ENCODE measurements at regions not wholly inside any gene's neighbourhood (a gene's known extent, or its start where the extent isn't known, plus 50 kb on each side); places are given as distances from the start of the nearest gene placed in this dataset.

DNA sequence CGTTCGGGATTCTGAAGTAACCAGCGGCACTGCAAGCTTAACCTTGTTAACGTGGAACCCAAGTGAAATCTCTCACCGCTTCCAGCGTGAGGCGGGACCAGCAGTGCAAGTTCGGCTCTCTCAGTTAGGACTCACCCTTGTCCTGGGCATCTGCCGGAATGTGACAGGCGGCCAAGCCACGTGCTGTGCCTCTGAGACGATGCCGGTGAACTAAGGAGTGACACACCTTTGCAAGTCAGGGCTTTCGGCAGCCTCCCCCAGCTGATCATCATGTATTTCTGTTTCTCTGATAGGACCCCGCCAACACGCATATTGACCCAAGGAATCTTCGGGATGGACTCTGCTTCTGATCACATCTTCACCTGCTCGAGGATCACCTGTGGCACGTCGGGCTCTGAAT lies 415.0 kb upstream of the IRX1 start:
- H3K4me2 ChIP-seq = no peak overlapping the region
- TF ChIP-seq, protein P1, sequence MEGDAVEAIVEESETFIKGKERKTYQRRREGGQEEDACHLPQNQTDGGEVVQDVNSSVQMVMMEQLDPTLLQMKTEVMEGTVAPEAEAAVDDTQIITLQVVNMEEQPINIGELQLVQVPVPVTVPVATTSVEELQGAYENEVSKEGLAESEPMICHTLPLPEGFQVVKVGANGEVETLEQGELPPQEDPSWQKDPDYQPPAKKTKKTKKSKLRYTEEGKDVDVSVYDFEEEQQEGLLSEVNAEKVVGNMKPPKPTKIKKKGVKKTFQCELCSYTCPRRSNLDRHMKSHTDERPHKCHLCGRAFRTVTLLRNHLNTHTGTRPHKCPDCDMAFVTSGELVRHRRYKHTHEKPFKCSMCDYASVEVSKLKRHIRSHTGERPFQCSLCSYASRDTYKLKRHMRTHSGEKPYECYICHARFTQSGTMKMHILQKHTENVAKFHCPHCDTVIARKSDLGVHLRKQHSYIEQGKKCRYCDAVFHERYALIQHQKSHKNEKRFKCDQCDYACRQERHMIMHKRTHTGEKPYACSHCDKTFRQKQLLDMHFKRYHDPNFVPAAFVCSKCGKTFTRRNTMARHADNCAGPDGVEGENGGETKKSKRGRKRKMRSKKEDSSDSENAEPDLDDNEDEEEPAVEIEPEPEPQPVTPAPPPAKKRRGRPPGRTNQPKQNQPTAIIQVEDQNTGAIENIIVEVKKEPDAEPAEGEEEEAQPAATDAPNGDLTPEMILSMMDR (conservative IDR thresholded peaks at IDR 0.05) = no peak
- TF ChIP-seq EZH2 (IDR thresholded peaks at IDR 0.05; ENCODE audit: low read depth) = no peak
- POLR2A ChIA-PET (ENCODE audit: unreplicated experiment) = no interaction called here
- no peaks in the 10 kb centered on the region for H4K20me1 ChIP-seq (ENCODE audit: insufficient read depth)
- H3K36me3 ChIP-seq (ENCODE audit: low read depth) = no peaks in the 10 kb centered on the region
- H3K4me3 ChIP-seq = no peak overlapping the region
- no peaks in the 10 kb centered on the region for H3K9me2 ChIP-seq (ENCODE audit: insufficient read depth)
- no peaks in the 10 kb centered on the region for H3K4me1 ChIP-seq (replicated peaks; ENCODE audit: insufficient read depth)
- no peak overlapping the region for H2AFZ ChIP-seq
- H3K27me3 ChIP-seq (ENCODE audit: insufficient read depth, low read depth) = peaks cover 97% of the 10 kb centered on the region
- no TSS peak for BruUV-seq (replicated peaks)
- no peak for DNase-seq
- H3K9me3 ChIP-seq (ENCODE audit: insufficient read depth, low read depth) = no peaks in the 10 kb centered on the region
- CTCF ChIA-PET = no interaction called here
- no peak overlapping the region for H3K27ac ChIP-seq
- H3F3A ChIP-seq (ENCODE audit: insufficient read depth, low read depth) = no peaks in the 10 kb centered on the region
- intact Hi-C loops (cut with micrococcal nuclease; ENCODE audit: unreplicated experiment) = no loop called here
- no peaks in the 10 kb centered on the region for H3K79me2 ChIP-seq (ENCODE audit: low read depth)

DNA sequence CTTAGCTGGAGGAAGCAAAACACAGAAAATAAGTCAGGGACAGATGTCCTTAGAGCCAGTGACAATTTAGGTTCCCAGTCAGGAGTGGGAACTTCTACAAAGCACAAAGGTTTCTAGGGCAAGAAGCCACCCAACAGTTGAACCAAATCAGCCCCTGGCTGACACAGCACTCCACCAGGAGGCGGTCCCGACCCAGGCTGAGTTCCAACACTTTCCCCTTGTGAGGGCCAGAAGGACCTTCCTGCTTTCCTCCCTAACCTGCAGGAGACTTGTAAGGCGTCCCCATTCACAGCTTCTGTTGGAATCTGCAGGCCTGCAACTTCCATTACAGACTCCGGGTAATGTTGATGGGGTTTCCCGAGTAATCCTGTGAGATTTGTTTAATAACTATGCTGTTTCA lies 416.4 kb upstream of the IRX1 start:
- no peaks in the 10 kb centered on the region for H3K79me2 ChIP-seq (ENCODE audit: low read depth)
- H3K9me2 ChIP-seq (ENCODE audit: insufficient read depth) = no peaks in the 10 kb centered on the region
- DNase-seq = no peak
- intact Hi-C loops (cut with micrococcal nuclease; ENCODE audit: unreplicated experiment) = no loop called here
- H4K20me1 ChIP-seq (ENCODE audit: insufficient read depth) = no peaks in the 10 kb centered on the region; the same call in 1 of the 2 replicates
- no peaks in the 10 kb centered on the region for H3K9me3 ChIP-seq (ENCODE audit: insufficient read depth, low read depth)
- no peak overlapping the region for H3K27ac ChIP-seq
- no TSS peak for BruUV-seq (replicated peaks)
- H3K36me3 ChIP-seq (ENCODE audit: low read depth) = no peaks in the 10 kb centered on the region
- no peaks in the 10 kb centered on the region for H3F3A ChIP-seq (ENCODE audit: insufficient read depth, low read depth)
- POLR2A ChIA-PET (ENCODE audit: unreplicated experiment) = no interaction called here
- H3K4me1 ChIP-seq (replicated peaks; ENCODE audit: insufficient read depth) = no peaks in the 10 kb centered on the region
- H3K27me3 ChIP-seq (ENCODE audit: insufficient read depth, low read depth) = peaks cover 91% of the 10 kb centered on the region
- no peak overlapping the region for H2AFZ ChIP-seq
- TF ChIP-seq EZH2 (IDR thresholded peaks at IDR 0.05; ENCODE audit: low read depth) = no peak
- TF ChIP-seq, protein P1 (conservative IDR thresholded peaks at IDR 0.05) = no peak
- CTCF ChIA-PET = no interaction called here
- no peak overlapping the region for H3K4me3 ChIP-seq
- no peak overlapping the region for H3K4me2 ChIP-seq

DNA sequence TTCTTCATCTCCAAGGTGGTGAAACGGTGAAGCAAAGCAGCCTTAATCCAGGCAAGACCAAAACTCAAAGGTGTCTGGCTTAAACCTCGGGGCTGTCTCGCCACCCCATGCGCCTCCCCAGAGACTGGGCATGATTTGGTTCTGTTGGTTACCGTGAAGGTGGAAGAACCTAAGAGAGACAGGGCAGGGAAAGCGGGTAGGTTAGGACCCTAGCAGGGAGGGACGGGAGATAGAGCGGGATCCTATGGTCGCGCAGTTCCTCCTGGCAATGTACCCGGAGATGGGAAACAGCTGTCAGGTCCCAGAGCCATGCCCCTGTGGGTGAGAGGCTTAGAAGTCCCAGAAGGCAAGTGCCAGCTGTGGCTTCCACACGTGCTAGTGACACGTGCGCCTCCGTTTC lies 418.3 kb upstream of the IRX1 start:
- intact Hi-C loops (cut with micrococcal nuclease; ENCODE audit: unreplicated experiment) = no loop called here
- CTCF ChIA-PET = no interaction called here

More for the DNA sequence above, 418.3 kb upstream of the IRX1 start:
- DNase-seq = no peak
- TF ChIP-seq, protein P1 (conservative IDR thresholded peaks at IDR 0.05) = no peak
- TF ChIP-seq EZH2 (IDR thresholded peaks at IDR 0.05; ENCODE audit: low read depth) = no peak
- H4K20me1 ChIP-seq (ENCODE audit: insufficient read depth) = no peaks in the 10 kb centered on the region; the same call in 1 of the 2 replicates
- H2AFZ ChIP-seq = no peak overlapping the region
- H3K4me2 ChIP-seq = no peak overlapping the region
- BruUV-seq (replicated peaks) = no TSS peak
- POLR2A ChIA-PET (ENCODE audit: unreplicated experiment) = no interaction called here
- no peaks in the 10 kb centered on the region for H3K9me2 ChIP-seq (ENCODE audit: insufficient read depth)
- H3F3A ChIP-seq (ENCODE audit: insufficient read depth, low read depth) = no peaks in the 10 kb centered on the region
- no peaks in the 10 kb centered on the region for H3K36me3 ChIP-seq (ENCODE audit: low read depth)
- H3K27me3 ChIP-seq (ENCODE audit: insufficient read depth, low read depth) = peaks cover 76% of the 10 kb centered on the region
- no peak overlapping the region for H3K4me3 ChIP-seq
- H3K79me2 ChIP-seq (ENCODE audit: low read depth) = no peaks in the 10 kb centered on the region
- H3K4me1 ChIP-seq (replicated peaks; ENCODE audit: insufficient read depth) = no peaks in the 10 kb centered on the region
- no peaks in the 10 kb centered on the region for H3K9me3 ChIP-seq (ENCODE audit: insufficient read depth, low read depth)
- H3K27ac ChIP-seq = no peak overlapping the region
